SW480 (cell line): ENCODE measurements at regions not wholly inside any gene's neighbourhood (a gene's known extent, or its start where the extent isn't known, plus 50 kb on each side); places are given as distances from the start of the nearest gene placed in this dataset.

Experiments used
- DNase-seq: peaks from one replicate; pipeline ENCODE4 v3.0.0-alpha.2; 2016; ENCODE audit warnings: low spot score

DNA sequence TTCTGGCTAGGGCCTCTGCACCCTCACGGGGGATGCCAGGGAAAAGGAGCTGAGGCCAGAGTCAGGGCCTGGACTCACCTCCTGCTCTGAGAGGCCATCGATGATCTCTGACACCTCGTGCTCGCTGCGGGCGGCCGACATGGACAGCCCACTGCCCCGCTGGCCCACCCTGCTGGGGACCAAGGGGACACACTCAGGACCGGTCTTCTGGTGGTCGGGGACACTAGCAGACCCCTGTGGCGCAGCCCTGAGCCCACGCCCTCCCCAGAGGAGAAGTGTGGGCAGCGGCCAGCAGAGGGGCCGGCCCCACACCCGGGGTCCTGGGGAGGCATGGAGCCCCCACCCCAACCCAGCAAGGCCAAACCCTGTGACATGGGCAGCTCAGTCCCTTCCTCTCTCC is 134.6 kb downstream of the RFLNA start:
- DNase-seq, result no peak

DNA sequence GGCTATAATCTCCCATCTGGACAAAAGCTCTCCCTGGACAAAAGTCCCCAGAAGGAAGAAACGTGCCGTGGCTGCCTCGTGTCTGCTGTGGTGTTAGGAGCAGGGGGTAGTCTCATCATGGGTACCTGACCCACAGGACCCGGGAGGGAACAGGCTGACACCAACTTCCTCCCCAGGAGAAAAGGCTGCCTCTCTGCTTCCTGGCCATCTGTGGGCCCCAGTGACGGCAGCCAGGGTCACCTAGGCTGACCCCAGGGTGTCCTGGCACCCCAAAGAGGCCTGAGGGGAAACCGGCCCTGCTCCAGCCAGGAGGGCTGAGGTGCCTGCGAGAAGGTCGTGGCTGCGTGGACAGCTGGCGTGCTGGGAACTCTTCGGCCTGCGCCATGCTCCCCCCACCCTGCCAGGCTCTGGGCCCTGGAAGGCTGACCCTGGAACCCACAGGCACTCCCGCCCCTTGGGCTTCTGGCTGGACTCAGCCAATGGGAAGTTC is 133.9 kb downstream of the RFLNA start:
- no peak for DNase-seq

DNA sequence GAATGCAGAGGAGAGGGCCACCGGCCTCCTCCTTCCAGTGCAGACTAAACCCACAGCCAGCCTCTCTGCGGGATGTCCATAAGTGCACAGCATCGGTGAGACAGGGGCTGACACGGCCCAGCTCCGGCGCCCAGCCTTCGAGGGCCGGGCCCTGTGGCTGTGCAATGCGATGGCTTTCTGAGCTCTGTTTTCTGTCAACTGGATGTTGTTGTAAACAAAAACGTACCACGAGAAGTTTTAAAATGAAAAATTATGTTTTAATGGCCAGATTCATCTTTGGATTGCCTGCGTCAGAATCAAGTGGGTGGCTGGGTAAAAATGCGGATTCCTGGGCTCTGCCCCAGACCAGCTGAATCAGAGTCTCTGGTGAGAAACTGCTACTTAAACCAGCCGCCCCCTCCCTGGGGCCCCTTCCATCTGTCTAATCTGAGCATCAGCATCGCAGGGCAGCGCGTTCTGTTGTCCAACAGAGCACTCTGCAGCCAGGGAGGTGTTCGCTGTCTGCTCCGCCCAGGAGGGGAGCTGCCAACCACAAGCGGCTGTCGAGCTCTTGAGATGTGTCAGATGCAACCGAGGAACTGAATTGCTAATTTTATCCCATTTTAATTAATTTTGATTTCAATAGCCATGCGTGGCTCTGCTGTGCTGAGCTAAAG is 133.4 kb downstream of the RFLNA start:
- DNase-seq, result peak; percentile 32

DNA sequence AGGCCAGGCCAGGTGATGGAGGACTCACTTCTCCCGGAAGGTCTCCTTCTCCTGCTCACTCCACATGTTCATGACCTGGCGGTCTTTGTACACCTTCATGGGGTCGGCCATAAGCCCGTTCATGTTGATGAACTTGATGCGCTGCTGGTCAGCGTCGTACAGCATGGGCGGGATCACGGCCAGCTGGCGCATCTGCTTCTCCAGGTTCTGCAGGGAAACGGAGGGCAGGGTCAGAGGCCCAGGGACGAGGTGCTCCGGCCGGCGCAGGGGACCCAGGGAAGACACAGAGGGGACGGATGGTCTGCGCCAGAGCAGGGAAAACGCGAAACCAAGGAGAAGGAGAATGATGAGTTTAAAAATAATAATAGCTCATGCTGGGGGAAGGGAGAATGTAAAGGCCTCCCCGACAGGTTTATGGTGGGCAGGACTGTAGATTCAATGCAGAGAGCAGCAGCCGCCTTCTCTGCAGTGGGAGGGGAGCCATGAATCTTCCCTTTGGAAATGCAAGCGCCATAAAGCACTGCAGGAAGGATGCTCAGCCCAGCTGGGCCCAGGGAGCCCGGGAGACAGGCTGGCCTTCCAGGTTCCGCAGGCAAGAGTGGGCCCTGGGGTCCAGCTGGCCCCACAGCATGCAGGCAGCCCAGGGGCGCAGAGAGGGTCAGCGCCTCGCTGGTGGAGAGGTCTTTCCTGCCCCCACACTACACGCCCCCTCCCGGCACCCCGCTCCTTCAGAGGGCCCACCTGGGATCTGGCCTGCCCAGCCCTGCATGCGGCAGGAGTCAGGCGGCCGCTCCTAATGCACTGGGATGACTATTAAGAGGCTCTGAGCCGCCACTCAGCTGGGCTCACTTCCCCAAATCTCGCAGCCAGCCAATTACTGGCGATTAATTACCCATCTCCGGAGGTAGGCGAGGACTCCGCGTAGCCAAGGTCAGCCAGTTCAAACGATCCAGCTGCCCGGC is 132.0 kb downstream of the RFLNA start:
- peak; percentile 25 for DNase-seq

DNA sequence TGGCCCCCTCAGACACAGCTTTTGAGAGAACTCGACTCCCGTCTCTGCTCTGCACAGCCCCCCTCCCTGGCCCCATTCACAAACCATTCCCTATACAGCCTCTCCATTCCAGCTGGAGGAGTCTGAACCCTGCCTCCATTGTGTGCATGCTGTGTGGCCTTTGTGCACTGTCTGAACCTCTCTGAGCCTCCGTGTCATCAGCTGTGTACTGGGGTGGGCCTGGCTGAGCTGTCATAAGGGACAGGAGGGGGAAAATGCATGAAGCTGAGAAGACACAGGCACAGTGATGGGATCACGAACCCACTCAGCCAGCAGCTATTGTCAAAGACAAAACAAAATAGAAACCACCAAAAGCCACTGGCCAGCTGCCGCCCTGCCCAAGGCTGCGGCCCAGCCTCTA is 130.8 kb downstream of the RFLNA start:
- DNase-seq, result no peak

DNA sequence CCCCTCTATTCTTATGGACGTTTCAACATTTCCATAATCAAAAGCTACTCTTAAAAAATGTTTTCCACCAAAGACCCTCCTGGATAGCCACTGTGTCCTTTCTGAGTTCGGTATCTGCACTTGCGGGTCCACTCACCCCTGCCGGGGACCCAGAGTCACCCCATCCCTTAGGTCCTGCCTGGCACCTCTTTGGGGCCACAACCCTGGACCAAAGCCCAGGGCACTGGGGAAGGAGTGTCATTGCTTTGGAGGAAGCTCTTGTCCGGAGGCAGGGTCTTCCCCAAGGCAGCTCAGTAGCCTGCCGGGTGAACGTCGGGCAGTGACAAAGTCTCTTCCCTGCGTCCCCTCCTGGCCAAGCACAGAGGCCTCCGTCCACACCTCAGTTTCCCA is 129.6 kb downstream of the RFLNA start:
- DNase-seq, result no peak

DNA sequence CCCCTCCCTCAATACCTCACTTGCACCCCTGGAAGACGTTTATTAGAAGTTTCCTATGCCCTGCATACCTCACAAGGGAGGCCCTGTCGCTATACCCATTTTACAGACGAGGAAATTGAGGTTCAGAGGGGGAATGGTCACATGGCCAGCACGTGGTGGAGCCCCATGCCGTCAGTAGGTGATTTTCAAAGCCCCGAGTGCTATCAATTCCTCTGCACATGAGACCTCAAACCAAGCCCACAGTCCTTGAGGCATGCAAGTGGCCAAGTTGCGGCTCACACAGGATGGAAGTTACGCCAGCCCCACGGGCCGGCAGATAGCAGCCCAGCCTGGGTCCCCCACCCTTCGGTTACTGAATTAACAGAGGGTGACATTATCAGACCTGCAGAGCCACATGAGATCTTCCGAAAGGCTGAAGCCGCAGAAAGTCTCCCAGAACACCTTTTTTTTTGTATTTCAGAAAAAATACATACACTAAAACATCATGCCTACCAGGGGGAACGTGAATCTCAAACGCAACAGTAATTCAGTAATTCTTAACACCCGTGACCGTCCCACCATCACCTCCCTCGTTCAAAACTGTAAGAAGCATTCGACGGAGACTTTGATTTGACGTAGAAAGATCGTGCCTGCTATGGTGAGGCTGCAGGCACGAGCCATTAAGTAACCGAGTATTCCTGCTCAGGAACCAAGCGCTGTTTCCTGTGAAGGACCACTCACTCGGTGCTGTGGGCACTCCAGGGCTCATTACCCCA is 129.0 kb downstream of the RFLNA start:
- no peak for DNase-seq

DNA sequence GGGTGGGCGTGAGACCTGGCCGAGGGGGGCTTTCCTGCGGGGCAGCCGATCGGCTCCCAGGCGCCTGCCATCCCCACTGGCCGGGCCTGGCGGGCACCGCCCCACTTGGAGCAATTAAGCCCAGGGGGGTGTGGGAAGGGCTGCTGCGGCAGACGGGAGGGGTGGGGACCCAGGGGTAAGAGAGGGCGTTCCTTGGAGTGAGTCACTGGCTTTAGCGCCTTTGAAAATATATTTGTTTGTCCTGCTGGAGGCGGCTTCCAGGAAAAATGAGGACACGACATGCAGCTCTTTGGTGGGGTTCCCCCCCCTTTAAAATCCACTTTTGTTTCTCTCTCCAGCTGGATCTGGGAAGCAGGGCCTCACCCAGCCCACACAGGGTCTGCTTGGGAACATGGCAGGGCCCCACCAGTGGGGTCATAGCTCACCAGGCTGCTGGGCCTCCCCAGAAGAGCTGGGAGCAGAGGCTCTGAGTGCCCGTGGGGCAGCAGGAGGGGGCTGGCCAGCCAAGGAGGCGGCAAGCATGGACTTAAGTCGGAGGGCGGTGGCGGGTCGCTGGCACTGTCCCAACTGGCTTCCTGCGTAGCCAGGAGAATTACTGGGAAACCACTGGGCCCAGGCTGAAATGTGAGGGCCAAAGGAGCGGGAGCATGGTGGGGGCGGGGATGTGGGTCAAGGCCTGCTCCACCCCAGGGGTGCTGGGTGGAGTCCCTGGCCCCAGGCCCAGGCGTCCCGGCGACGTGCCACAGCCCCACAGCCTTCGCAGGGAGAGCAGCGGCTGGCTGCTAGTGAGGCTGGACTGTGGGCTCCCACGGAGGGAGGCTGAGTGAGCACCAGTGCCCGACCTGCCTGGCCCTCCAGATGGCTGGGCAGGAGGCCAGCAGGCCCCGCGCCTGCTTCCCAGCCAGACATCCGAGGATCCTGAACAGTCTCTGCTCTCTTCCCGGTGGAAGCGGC is 128.0 kb downstream of the RFLNA start:
- DNase-seq, result peak; percentile 93

DNA sequence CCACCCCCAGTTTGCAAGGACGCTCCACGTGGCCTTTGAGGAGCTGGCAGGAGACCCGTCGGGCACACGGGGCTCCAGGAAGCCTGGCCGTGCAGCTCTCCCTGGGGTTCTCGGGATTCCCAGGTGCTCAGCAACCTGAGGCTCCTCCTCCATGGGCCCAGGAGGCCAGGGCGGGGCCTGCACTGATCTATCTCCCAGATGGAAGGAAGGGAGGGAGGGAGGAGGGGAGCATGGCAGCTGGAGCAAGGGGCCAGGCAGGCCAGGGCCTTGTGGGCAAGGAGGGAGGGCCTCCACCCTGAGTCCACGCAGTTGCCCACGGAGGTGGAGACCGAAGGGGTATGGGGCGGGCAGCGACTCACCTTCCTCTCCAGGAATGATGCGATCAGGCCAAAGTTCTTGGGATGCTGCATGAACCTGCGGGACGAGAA is 127.3 kb downstream of the RFLNA start:
- peak; percentile 52 for DNase-seq

DNA sequence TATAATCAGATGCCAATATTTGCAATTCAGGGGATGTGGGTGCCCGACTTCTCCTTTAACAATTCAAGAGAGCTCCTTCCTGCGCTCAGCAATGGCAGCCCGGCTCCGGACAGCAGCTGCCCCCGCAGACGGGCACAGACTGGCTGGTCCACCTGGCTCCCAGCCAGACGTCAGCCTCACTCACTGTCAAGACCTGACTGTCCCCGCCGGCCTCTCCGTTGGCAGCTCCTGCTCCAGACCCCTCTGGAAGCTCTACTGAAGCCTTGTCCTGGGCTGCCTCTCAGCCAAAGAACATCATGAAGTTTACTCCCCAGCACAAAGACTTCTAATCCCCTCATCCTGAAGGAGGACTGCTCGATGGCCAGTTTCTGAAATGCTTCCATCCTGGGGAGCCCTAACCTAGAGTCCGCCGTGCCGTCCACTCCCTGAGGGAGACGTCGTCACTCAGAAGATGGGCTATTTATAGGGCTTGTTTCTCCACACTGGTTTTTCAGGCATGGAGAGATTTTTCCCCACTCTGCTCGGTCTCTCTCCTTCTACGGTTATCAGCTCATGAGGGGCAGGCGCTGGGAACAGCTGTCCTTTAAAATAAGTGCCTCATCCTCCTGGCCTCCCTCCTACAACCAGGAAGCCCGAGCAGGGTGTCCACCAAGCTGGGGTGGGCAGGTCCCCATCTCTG is 126.2 kb downstream of the RFLNA start:
- DNase-seq, result no peak

DNA sequence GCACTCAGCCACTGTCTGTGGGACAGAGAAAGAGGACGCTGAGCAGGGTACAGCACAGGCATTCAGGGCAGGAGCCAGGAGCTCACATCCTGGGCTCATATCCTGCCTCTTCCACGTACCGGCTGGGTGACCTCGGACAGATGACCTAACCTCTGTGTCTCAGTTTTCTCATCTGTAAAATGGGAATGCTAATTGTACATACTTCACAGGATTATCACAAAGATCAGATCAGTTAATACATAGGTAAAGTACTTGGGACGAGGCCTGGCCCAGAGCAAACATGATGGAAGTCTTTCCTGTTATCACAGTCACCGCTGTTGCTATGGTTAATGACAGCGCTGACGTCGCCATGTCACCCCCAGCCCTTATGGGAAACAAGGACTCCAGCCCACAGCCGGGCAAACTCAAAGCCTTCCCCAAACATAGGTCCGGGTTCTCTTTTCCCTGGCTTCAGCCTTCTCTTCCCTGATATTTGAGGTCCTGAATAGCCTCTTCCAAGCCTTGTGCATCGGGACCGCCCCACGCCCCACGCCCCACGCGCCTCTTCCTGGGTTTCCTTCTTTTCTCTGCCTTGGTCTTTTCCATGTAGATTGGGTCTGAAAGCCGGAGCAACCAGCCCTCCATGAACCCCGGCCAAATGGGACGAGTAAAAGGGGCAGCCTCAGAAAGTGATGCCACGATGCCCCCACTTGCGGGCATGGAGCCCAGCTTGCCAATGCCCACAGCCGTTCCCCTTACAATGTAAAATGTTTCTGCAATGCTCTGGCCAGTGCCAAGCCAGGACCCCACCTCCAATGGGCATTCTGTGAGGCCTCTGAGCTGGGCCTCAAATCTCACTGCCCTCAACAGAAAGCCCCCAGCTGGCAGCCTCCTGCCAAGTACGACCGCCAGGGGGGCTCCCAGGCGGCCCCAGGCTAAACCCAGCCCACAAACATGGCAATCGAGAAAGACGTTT is 125.4 kb downstream of the RFLNA start:
- DNase-seq, result no peak

DNA sequence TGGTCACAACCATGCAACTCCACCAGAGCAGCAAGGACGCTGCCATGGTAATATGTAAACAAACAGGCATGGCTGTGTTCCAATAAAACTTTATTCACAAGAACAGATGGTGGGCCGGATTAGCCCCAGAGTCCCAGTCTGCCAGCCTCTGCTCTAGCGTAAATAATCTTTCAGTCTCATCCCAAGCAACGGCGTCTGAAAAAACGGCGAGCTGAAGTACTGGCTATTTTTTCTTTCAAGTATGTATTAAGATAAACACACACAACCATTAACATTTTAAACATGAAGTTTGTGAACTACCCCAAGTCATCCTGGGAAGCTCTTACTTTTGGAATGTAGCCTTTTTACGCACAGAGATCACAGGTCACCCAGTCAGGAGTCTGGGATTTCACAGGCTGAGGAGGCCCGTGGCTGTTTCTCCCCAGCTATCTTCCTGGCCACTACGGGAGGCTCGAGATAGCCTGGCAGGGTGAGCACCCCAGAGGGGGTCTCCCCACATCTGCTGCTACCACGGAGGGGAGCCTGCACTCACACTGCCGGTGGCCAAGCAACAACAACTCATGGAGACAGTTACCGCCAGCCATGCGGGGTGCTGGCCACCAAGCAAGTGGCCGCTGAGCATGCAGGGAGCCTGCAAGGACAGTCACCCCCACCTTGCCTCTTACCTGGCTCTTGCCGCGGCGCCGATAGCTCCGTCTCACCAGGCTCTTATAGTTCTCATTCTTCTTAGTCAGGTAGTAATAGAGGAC is 124.6 kb downstream of the RFLNA start:
- DNase-seq, result no peak

DNA sequence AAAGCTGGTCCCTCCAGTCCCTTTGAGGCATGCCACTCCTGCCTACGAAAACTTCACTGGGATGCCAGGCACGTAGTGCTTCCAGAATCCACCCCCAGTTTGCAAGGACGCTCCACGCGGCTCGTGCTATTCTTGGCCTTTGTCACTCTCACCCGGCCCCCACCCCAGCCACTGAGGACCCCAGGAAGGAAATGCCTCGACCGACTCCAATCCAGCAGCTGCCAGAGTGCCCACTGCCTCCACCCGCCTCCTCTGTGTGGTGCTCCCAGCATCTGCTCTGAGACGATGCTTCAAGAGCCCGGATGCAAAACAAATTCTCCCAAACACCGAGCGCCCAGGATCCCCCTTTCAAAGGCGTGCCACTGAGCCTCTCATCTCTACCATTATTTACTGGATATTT is 123.9 kb downstream of the RFLNA start:
- DNase-seq, result no peak

DNA sequence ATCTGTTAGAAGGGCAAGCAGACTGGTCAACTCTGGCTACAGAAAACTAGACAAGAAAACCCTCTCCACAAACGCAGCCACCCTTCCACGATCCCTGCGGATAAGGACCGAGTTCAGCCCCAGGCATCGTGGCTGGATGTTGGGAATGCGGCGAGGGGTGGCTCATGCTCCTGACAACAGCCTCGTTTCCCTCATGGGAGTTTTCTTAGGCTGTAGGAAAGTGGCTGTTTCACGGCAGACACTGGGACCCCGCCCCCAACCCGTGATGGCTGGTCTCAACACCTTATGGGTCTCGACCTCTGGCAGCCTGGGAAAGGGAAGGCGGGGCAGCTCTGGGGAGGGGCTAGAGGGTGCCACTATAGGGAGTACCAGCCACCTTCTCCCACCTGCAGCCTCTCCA is 123.3 kb downstream of the RFLNA start:
- no peak for DNase-seq

DNA sequence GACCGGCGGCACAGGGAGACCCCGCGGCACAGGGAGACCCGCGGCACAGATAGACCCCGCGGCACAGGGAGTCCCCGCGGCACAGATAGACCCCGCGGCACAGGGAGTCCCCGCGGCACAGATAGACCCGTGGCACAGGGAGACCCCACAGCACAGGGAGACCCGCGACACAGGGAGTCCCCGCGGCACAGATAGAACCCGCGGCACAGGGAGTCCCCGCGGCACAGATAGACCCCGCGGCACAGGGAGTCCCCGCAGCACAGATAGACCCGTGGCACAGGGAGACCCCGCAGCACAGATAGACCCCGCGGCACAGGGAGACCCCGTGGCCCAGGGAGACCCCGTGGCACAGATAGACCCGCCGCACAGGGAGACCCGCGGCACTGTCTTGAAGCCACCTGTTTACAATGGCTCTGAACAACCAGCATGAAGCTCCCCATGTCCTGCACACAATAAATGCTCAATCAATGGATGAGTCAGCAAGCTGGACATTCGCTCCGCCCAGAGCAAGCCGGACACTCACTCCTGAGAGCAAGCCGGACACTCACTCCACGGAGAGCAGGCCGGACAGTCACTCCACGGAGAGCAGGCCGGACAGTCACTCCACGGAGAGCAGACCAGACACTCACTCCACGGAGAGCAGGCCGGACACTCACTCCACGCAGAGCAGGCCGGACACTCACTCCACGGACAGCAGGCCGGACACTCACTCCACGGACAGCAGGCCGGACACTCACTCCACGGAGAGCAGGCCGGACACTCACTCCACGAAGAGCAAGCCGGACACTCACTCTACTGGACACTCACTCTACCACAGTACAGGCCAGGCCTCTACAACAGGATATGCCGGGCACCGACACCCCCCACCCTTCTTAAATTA is 121.9 kb downstream of the RFLNA start:
- no peak for DNase-seq

DNA sequence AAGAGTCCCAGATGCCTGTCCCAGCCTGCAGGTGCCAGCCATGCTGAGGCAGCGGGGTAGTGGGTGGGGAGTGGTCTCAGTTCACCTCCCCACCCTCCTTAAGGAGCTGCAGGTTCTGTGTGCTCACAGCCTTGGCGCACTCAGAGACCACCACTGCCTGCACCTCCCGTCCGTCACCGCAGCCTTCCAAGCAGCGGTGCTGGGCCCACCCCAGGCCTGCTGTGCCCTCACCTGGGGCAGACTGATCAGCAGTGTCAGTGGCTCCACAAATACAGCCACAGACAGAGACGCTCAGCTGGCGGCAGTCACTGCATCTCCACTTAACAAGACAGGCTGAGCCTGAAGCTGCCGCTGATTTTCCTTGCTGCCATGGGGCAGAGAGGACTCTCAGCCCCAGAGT is 120.2 kb downstream of the RFLNA start:
- DNase-seq, result no peak

DNA sequence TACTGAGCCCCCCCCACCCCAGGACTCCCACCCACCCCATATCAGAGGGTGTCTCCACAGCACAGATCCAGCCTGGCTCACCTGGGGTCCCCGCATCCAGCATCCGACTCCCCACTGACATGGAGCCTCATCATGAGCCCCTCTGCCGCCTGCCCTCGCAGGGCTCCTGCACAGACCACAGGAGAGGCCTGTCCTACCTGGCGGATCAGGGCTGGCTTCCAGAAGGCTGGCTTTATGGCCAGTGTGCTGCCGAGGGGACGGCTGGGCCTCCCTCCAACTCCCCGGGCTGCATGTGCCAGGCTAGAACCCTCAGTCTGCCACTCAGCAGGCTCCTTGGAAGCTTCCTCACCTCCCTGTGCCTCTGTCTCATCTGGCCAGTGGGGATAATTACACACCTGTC is 119.0 kb downstream of the RFLNA start:
- no peak for DNase-seq

DNA sequence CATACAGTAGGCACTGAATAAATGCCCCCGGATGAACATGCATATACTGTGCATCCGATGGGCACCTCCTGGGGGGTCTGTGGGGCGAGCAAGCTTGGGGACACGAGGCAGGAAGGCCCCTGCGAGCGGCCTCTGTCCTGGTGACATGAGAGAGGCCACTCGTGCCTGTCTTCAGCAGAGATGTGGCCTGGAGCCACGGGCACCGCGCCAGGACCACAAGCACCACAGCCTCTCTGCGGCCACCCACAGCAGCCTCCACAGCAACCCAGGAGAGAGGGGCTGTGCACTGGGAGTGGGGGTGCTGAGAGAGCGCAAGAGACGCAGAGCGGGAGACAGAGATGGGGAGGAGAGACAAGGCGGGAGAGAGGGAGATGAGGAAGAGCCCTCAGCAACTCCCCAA is 118.5 kb downstream of the RFLNA start:
- DNase-seq, result no peak
